ENCODE measurements at regions not wholly inside any gene's neighbourhood (a gene's known extent, or its start where the extent isn't known, plus 50 kb on each side); places are given as distances from the start of the nearest gene placed in this dataset.

DNA sequence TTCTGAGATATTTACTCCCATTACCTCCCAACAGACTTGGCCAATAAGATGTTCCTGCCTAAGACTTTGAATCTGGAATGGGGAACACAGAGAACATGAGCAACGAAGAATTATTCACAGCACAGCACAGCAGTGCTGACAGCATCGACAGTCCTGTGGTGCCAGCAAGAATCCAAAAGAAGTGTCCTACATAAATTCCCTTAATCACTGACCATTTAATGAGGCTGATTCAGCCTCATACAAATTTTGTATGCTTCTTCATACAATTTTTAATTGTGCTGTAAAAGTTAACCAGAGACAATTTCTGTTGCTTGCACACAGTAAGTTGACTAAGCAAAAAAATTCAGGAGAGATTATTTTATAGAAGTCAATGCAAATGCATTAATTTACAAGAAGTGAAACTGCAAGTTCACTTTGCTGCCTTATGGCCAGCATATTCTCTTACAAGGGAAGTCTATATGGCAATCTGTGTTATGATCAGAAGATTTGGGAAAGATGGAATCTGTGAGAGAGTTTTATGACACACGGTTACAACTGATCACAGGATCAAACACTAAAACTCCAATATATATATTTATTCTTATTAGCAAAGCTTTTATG is 855.9 kb downstream of the LTN1 start:
- TF ChIP-seq CTCF (IDR thresholded peaks at IDR 0.05), result no peak
- no peak for TF ChIP-seq POLR2AphosphoS5 (IDR thresholded peaks at IDR 0.05; ENCODE audit: low read depth, low read length)
- TF ChIP-seq, protein P1, sequence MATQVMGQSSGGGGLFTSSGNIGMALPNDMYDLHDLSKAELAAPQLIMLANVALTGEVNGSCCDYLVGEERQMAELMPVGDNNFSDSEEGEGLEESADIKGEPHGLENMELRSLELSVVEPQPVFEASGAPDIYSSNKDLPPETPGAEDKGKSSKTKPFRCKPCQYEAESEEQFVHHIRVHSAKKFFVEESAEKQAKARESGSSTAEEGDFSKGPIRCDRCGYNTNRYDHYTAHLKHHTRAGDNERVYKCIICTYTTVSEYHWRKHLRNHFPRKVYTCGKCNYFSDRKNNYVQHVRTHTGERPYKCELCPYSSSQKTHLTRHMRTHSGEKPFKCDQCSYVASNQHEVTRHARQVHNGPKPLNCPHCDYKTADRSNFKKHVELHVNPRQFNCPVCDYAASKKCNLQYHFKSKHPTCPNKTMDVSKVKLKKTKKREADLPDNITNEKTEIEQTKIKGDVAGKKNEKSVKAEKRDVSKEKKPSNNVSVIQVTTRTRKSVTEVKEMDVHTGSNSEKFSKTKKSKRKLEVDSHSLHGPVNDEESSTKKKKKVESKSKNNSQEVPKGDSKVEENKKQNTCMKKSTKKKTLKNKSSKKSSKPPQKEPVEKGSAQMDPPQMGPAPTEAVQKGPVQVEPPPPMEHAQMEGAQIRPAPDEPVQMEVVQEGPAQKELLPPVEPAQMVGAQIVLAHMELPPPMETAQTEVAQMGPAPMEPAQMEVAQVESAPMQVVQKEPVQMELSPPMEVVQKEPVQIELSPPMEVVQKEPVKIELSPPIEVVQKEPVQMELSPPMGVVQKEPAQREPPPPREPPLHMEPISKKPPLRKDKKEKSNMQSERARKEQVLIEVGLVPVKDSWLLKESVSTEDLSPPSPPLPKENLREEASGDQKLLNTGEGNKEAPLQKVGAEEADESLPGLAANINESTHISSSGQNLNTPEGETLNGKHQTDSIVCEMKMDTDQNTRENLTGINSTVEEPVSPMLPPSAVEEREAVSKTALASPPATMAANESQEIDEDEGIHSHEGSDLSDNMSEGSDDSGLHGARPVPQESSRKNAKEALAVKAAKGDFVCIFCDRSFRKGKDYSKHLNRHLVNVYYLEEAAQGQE (IDR thresholded peaks at IDR 0.05; ENCODE audit: insufficient read depth in 1 of 2, low read depth in 2 of 2, low read length in 1 of 2), result no peak
- TF ChIP-seq SIN3A (IDR thresholded peaks at IDR 0.05; ENCODE audit: borderline replicate concordance, insufficient read depth, low read depth, low read length), result no peak
- no peak for TF ChIP-seq TCF7L2 (IDR thresholded peaks at IDR 0.05; ENCODE audit: low read depth, low read length)
